ENCODE measurements at regions not wholly inside any gene's neighbourhood (a gene's known extent, or its start where the extent isn't known, plus 50 kb on each side); places are given as distances from the start of the nearest gene placed in this dataset.

GRCh38 chr7:155913291-155913690, 101.0 kb upstream of the SHH start:
- no peak for TF ChIP-seq YY1 (IDR thresholded peaks at IDR 0.05; ENCODE audit: insufficient read depth, insufficient read length)
- TF ChIP-seq ZNF274 (IDR thresholded peaks at IDR 0.05; ENCODE audit: low read depth, low read length): no peak
